NCI-H2171 (cell line): ENCODE measurements at regions not wholly inside any gene's neighbourhood (a gene's known extent, or its start where the extent isn't known, plus 50 kb on each side); places are given as distances from the start of the nearest gene placed in this dataset.

Experiments
- DNase-seq: peaks from one replicate; lab custom pipeline; 2025; lab: John Stamatoyannopoulos, UW

- DNase-seq = no peak
Observed at GRCh38 chr3:59133311-59133710, 83.5 kb upstream of the CFAP20DC start.

- DNase-seq = no peak
Observed at GRCh38 chr3:59131016-59131766, 81.4 kb upstream of the CFAP20DC start.

DNA sequence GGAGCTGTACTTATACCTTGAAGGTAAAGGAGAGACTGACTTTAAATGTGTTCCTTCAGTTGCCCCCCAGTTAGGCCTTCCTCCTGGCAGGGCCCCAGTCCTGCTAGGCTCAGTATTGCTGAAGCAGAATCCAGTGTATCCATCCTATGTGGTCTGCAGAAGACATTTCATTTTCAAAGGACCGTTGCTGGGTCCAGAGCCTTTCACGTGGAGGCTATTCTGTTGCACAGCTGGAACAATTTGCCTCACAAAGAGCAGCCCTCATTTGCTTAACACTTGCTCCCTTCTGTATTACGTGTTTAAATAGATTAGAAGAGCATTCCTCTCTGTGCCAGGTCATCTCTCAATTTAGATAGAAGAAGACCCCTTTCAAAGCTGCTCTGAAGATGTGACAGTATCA is 78.9 kb upstream of the CFAP20DC start:
- DNase-seq = no peak

GRCh38 chr3:59127071-59127470 is 77.2 kb upstream of the CFAP20DC start:
- DNase-seq = no peak

GRCh38 chr3:59126446-59126845 is 76.6 kb upstream of the CFAP20DC start:
- DNase-seq = no peak

DNA sequence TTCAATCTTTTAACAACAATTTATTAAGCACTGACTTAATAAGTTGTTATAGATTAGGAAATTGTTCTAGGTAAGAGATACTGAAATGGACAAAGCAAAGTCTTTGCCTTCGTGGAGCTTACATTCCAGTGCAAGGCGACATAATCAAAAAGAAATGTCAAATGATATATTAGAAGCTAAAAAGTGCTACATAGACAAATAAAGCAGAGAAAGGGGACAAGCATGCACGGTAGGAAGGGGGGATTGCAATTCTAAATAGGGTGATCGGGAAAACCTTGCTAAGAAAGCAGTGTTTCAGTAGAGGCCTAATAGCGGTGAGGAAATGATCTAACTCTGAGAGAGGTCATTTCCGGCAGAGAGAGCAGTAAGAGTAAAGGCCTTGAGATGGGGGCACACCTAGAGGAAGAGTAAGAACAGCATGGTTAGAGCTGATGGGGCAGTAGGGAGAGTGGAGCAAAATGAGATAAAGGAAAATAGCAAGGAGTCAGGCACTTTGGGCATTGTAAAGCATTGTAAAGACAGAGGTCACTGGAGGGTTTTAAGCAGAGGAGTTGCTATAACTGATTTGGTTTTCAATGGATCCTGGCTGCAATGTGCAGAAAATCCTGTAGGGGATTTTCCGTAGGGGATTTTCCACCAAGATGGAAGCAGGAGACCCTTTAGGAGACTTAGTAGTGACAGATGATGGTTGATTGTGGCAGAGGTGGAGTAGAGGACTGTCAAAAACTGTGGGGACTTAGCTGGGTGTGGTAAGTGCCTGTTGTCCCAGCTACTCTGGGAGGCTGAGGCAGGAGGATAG is 71.7 kb upstream of the CFAP20DC start:
- no peak for DNase-seq

GRCh38 chr3:59118928-59119327 is 69.1 kb upstream of the CFAP20DC start:
- no peak for DNase-seq

DNA sequence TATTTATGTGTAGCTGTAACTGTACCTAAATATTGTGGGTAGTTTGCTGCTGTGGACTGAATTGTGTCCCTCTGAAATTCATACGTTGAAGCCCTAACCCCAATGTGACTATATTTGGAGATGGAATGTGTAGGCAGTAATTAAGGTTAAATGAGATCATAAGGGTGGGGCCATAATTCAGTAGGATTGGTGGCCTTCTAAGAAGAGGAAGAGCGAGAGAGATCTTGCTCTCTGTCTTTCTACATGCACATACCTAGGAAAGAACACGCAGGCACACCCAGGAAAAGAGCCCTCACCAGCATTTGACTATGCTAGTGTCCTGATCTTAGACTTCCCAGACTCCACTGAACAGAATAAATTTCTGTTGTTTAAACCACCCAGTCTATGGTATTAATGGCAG is 67.6 kb upstream of the CFAP20DC start:
- DNase-seq = no peak

DNA sequence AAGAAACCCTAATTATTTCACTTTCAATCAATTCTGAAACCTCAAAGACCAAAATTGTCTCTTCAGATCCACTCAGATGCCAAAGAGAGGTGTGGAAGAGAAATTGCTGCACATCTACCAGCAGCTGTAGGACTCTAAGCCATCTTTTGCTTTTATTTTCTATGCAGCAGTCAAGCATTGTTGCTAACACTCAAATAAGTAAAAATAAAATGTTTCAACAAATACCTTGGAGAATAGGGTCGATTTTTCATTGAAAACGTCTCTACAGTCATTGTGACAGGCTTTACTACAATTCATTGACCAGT is 66.4 kb upstream of the CFAP20DC start:
- no peak for DNase-seq

- DNase-seq = no peak
Observed at GRCh38 chr3:59115364-59116232, 65.8 kb upstream of the CFAP20DC start.

DNA sequence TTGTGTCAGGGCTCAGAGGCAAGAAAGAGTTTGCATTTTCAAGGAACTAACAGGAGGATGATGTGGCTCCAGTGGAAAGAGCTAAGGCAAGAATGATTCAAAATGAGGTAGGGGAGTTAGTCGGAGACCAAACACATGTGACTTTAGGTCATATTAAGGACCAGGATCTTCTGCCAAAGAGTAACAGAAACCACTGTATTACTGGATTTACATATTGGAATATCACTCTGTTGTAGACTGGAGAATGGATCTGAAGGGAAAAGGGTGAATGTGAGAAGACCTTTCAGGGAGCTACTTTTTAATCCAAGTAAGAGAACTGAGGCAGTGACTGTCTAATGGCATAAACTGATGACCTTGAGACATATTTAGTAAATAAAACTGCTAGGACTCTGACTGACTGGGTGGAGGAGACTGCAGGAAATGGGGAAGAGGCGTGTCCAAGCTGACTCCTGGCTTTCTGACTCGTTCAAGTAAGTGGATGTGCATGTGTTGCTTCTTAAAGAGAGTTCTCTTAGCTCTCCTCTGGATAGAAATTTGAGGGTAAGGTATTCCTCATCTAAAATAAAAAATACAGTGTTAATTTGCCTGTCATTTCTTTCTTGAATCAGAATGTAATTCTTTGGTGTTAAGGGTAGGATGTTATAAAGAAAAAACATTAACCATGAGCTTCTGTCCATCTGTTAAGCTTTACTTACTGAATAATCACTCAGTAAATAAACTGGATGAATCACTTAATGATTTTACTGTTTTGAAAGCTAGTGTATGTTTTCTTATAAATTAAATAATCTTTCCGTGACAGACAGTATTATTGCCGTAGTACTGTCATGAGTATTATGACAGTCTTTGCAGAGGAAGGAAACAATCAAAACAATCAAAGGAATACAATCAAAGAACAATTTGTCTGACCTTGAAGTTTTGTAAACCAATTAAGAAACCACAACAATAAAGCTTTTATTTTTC is 58.3 kb upstream of the CFAP20DC start:
- DNase-seq = no peak

- DNase-seq = no peak
Observed at GRCh38 chr3:59106085-59106648, 56.3 kb upstream of the CFAP20DC start.

GRCh38 chr3:59103552-59103951 is 53.7 kb upstream of the CFAP20DC start:
- DNase-seq = no peak

DNA sequence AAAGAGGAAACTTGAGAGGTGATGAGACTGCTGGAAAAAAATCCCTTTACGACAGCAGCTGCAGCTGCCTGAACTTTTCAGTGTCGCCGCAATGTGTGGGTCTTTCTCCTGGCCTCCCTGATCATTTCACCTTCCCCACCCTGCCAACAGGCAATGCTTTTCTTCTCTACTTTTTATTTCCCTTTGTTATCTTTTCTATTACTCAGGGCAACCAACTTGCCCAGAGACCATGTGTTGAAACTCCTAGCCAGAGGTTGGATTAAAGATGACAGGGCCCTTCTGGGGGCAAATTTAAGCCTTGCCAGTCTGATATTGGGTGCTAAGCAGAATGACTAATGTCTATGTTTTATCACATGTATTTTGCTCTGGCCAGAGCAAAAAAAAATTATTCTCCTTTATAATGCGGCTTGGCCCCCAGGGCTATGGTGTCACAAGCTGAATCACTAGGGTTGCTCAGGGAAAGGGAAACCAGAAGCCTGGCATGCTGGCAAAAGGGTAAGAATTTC is 51.5 kb upstream of the CFAP20DC start:
- no peak for DNase-seq
